ENCODE measurements at regions not wholly inside any gene's neighbourhood (a gene's known extent, or its start where the extent isn't known, plus 50 kb on each side); places are given as distances from the start of the nearest gene placed in this dataset.

GRCh38 chr11:114811971-114812370 lies 133.6 kb downstream of the NXPE2 start:
- H3K27ac ChIP-seq, result no peak overlapping the region
- 79 to 83% (median 83%) methylated on average over 3 of the region's 3 CpGs for WGBS, 3 donors
- intact Hi-C loops (cut with DNase I), result no loop called here

GRCh38 chr11:114812733-114813132 lies 134.4 kb downstream of the NXPE2 start:
- Histone ChIP-seq H3K36me3 (ENCODE audit: insufficient read depth in 1 of 2, low read depth in 1 of 2) (no peaks in the 10 kb centered on the region), H3K4me1 (no peaks in the 10 kb centered on the region), H3K27me3 (ENCODE audit: insufficient read depth in 3 of 3, low read length in 2 of 3) (peaks cover 0 to 10% (median 0%) of the 10 kb centered on the region in 3 donors), H3K4me3 (no peak overlapping the region), H3K9me3 (no peaks in the 10 kb centered on the region), H3K27ac (no peak overlapping the region)
- intact Hi-C loops (cut with DNase I), result no loop called here
- 16 to 41% (median 19%) methylated on average over 3 of the region's 3 CpGs for WGBS, 3 donors
- TF ChIP-seq CTCF (IDR thresholded peaks at IDR 0.05), result no peak
- no peak for ATAC-seq
- DNase-seq, result no peak

More at GRCh38 chr11:114811971-114812370, 133.6 kb downstream of the NXPE2 start:
- Histone ChIP-seq H3K9me3 (no peaks in the 10 kb centered on the region), H3K4me3 (no peak overlapping the region), H3K27me3 (ENCODE audit: insufficient read depth in 3 of 3, low read length in 2 of 3) (peaks cover 0 to 6% (median 0%) of the 10 kb centered on the region in 3 donors), H3K4me1 (no peaks in the 10 kb centered on the region), H3K36me3 (ENCODE audit: insufficient read depth in 1 of 2, low read depth in 1 of 2) (no peaks in the 10 kb centered on the region)
- DNase-seq (no peak), ATAC-seq (no peak)
- TF ChIP-seq CTCF (IDR thresholded peaks at IDR 0.05), result no peak

GRCh38 chr11:114813189-114813718 lies 134.9 kb downstream of the NXPE2 start:
- DNase-seq, result no peak
- TF ChIP-seq CTCF (IDR thresholded peaks at IDR 0.05), result no peak
- ATAC-seq, result no peak
- no peak overlapping the region for H3K27ac ChIP-seq
- H3K36me3 ChIP-seq (ENCODE audit: insufficient read depth in 1 of 2, low read depth in 1 of 2), result no peaks in the 10 kb centered on the region
- H3K4me3 ChIP-seq, result no peak overlapping the region
- 60 to 73% (median 66%) methylated on average over 4 of the region's 4 CpGs for WGBS, 3 donors
- intact Hi-C loops (cut with DNase I), result no loop called here
- H3K9me3 ChIP-seq, result no peaks in the 10 kb centered on the region
- peaks cover 0 to 10% (median 0%) of the 10 kb centered on the region in 3 donors for H3K27me3 ChIP-seq (ENCODE audit: insufficient read depth in 3 of 3, low read length in 2 of 3)
- no peaks in the 10 kb centered on the region for H3K4me1 ChIP-seq

GRCh38 chr11:114815176-114815575 lies 136.8 kb downstream of the NXPE2 start:
- Histone ChIP-seq H3K27ac (no peak overlapping the region), H3K4me1 (no peaks in the 10 kb centered on the region), H3K4me3 (no peak overlapping the region), H3K27me3 (ENCODE audit: insufficient read depth in 3 of 3, low read length in 2 of 3) (peaks cover 0 to 10% (median 0%) of the 10 kb centered on the region in 3 donors), H3K36me3 (ENCODE audit: insufficient read depth in 1 of 2, low read depth in 1 of 2) (no peaks in the 10 kb centered on the region), H3K9me3 (no peaks in the 10 kb centered on the region)
- DNase-seq, result no peak
- intact Hi-C loops (cut with DNase I), result no loop called here
- no peak for TF ChIP-seq CTCF (IDR thresholded peaks at IDR 0.05)
- no peak for ATAC-seq

GRCh38 chr11:114815761-114816160 lies 137.4 kb downstream of the NXPE2 start:
- Histone ChIP-seq H3K27ac (no peak overlapping the region), H3K4me1 (no peaks in the 10 kb centered on the region), H3K36me3 (ENCODE audit: insufficient read depth in 1 of 2, low read depth in 1 of 2) (no peaks in the 10 kb centered on the region), H3K4me3 (no peak overlapping the region), H3K9me3 (no peaks in the 10 kb centered on the region), H3K27me3 (ENCODE audit: insufficient read depth in 3 of 3, low read length in 2 of 3) (peaks cover 0 to 10% (median 0%) of the 10 kb centered on the region in 3 donors)
- ATAC-seq (no peak), DNase-seq (no peak)
- WGBS, 3 donors, result 87 to 94% (median 90%) methylated on average over 1 of the region's 1 CpG
- intact Hi-C loops (cut with DNase I), result no loop called here
- TF ChIP-seq CTCF (IDR thresholded peaks at IDR 0.05), result no peak

All from psoas muscle (tissue), 7 donors.